Stimulated activated CD4-positive, alpha-beta T cell treated with anti-CD3 and anti-CD28 coated beads, Interleukin-15, amount 100 ng/mL, for 24 hours (primary cell): ENCODE measurements at regions not wholly inside any gene's neighbourhood (a gene's known extent, or its start where the extent isn't known, plus 50 kb on each side); places are given as distances from the start of the nearest gene placed in this dataset.
"Not testable (repeated sequence)": the region's sequence is repeated elsewhere in the genome, so short reads cannot be mapped to it uniquely, and the experiment has no call there.

Source experiments
- DNase-seq: peaks from one replicate; pipeline ENCODE4 v3.0.0-alpha.2; 2020

DNA sequence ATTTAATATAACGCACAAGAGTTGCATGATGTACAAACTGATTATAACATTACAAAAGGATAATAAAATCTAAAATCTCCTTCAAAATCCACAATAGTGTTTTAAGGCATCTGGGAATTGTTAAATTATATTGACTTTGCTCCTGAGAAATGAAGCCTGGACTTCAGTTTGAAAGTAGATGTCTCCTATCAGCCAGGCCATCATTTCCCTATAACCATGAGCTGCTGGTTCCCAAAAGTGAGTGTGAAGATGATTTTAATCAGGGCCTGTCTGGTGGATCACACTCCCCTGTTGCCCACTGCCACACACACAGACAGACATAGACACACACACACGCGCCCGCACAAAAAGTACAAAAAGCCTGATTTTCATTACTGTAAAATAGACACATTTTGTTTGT lies 480.7 kb downstream of the RPS29 start:
- DNase-seq, result no peak

DNA sequence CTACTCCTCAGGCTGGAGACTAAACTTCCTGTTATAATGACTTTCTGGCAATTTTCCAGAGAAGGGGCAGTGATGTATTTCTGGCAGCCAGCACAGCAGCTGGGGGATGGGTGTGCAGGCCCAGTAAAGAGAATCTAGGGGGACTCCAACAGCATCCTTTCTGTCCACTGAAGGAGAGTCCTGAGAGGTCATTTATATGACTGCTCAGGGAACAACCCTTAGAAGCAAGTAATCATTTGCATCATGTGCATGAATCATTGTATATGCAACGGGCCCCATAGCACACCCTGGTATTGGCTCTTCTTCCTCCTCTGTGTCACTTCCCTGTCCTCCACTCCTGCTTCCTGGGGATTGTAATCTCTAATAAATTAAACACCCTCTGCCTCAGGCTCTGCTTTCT lies 493.8 kb downstream of the RPS29 start:
- DNase-seq, result no peak

DNA sequence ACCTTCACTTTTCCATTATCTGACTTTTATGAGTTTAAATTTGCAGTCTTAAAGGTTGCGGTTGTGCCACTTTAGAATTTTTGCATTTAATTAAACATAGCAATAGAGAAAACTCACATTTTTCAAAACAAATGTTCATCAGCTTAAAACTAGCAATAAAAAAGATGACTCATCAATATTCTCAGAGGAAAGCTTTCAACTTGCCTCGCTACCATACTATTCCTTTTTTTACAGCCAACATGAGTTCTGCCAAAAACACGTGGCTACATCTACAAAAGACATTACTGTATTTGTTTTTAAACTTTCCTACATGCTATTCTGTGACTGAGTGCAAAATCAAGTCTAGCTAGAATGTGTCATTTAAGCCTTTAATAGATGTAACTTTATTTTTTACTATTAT lies 497.1 kb downstream of the RPS29 start:
- DNase-seq, result no peak

DNA sequence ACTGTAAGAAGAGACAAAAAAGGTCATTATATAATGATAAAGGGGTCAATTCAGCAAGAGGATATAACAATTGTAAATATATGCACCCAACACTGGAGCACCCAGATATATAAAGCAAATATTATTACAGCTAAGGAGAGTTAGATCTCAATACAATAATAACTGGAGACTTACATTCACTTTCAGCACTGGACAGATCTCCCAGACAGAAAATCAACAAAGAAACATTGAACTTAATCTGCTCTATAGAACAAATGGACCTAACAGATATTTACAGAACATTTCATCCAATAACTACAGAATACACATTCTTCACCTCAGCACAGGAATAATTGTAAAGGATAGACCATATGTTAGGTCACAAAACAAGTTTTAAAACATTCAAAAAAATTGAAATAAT lies 512.9 kb downstream of the RPS29 start:
- not testable (repeated sequence) for DNase-seq

DNA sequence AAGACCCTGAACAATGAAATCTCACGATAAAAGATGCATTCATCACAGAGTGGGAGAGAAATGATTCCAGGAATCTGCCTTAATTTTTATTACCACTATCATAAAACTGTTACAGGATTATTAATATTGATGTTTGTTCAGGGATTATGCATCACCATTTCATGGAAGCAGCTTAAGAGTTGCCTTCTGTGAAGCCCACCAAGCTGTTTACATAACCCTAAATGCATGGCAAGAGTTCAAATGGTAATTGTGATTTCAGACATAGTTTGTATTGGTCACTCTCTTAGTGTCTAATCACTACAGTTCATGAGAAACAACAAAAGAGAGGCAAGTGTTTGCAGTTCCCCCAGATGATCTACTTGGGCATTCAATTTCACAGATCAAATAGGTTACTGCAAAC lies 527.7 kb downstream of the RPS29 start:
- no peak for DNase-seq

DNA sequence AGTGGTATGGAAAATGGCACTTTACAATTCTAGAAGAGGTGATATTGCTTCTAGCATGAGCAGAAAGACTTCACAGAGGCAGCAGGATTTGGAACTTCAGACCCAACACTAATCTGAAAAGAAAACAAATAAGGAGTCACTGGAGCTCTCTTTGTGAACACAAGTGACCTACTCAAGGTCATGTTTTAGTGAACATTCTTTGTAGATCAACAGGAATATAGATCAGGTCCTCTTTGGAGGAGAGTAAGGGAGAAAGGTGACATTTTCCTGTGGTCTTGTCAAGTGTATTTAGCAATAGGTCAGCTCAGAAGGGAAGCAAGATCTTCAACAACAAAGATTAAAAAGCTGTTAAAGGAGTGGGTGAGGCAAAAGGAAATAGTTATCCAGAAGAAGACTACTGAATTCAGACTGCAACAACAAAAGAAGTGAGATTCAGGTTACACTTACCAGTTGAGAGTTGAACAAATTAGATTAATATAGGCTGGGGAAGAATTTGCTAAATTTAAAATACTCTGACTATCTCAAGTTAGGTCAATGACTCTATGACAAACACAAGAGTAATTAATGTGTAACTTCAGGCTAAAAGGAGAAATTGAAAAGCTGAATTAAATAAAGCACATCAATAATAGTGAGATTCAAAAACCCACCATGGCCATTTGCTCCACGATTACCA lies 528.2 kb downstream of the RPS29 start:
- DNase-seq, result no peak

DNA sequence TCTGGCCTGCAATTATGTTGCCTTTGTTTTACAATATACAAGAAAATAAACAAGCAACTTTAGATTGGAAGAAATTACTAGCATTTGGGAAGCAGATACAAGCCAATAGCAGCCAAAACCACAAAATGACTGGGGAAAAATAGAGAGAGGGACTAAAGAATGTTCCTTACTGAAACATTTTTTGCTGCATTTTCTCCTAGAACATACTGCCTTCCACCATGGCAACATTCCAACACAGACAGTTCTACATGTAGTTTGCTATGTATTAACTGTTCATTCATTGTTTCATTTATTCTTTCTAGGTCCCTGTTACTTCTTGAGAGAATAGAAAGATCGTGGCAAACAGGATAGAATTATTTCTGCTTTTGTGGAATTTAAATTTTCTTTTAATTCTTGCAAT lies 530.2 kb downstream of the RPS29 start:
- DNase-seq, result no peak

DNA sequence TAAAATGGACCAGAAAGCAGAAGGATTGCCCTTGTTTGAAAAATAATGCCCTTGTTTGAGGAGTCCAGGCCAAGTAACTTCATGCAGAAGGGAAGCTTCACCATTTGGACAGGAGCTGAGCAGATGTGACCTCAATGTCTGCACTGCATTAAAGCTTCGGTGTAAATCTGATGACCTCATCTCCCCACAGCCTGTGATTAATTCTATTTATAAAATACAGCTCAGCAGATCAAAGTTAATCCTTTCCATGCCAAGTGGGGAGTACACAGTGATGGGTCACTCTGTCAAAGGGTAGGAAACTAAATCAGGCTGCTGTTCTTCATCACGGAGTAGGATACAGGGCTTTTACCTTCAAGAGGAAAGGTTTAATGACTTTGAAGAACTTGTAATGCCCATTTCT lies 533.7 kb downstream of the RPS29 start:
- DNase-seq, result no peak

DNA sequence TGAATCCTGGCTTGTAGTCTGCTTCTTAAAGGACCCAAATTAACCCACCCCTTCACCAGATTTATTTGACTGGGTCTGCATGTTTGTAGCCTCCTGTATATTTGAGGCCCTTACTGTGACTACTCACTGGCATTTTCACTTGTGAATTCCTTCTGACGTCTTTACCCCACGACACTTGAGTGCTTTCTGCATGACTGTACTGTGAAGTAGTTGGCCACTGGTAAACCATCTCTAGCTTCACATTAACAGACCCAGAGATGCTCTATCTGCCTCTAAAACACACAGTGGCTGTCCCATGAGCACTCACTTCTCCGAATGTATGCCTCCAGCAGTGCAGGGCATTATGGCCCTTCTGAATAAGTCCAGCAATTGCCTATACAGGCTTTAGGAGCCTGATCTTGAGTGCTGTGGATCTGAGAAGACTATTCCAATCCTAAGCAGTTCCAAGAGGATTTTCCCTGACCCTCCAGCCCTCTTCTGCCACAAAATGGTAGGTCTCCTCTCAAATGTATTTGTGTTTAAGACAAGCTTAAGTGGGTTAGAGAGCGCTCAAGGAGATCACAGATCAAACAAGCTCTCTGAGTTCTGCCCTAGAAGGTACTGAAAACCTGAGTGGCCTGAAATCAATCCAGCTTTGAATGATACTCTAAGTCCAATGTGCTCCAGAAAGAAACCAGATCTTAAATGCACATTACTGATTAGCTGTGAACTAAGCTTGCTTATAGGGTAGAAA lies 534.7 kb downstream of the RPS29 start:
- no peak for DNase-seq

DNA sequence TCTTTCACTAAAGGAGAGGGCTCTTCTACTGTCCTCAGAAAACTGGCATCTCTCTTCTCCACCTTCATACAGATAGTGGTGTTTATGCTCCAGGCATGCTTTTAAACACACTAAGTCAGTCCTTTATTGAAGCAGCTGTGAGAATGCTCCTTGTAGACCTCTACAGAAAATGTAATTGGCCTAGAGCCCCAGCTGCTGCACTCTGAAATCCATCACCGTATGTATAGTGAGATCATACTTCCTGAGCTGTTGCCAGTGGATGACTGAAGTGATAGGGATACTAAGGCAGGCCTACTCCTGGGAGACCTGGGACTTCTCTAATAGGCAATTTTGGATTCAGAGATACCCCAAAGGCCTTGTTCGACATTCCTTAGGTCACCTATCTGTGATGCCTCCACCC lies 535.4 kb downstream of the RPS29 start:
- DNase-seq, result no peak

DNA sequence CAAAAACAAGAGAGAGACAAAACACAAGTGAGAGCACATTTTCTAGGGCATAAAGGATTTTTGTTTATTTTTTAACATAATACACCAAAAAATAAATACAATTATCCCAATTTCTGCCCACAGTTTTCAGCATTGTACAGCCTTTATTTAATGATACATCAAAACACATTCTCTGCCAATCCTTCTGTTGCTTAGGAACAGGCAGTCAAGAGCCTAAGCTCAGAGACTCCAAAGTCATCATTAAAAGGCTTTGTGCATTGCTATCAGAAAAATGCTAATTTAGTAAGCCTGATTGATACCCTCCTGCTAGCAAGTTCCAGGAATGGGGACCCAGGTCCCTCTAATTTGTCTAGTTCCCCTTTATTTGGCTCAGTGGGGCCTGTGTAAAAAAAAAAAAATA lies 536.5 kb downstream of the RPS29 start:
- no peak for DNase-seq

DNA sequence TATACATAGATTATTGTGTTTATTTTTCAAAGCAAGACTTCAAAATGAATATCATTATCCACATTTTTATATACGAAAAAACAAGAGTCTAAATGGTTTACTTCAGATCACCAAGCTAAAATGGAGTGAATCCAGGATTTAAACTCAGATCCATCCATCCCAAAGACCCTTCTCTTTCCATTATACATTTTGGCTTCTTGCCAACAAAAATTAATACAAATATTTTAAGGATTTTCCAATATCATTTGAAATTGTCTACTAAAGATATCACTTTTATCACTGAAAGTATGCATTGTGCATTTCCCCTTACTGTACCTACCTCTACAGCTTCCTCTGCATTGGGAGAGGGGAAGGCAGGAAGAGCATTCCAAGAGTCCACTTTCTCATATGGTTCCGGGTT lies 541.2 kb downstream of the RPS29 start:
- DNase-seq, result no peak

DNA sequence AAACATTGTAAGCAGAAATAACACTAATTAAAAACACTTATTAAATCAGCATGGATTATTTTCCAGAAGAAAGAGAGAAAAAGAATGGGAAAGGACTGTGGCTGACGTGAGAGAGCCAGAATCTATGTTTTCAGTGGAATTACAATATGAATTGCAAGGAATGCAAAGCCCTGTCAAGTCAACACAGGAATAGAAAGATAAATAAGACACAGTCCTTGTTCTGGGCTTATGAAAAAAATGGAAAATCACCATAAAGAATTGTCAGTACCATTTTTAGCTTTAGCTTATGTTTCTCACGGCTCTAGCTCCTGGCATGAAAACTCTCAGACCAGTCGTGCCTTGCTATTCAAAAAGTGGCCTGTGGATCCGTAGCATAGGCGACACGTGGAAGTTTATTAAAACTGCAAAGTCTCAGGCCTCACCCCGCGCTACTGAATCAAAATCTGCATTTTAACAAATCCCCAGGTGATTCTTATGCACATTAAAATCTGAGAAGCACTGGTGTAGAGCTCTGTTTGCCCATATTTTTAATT lies 549.1 kb downstream of the RPS29 start:
- DNase-seq, result no peak

DNA sequence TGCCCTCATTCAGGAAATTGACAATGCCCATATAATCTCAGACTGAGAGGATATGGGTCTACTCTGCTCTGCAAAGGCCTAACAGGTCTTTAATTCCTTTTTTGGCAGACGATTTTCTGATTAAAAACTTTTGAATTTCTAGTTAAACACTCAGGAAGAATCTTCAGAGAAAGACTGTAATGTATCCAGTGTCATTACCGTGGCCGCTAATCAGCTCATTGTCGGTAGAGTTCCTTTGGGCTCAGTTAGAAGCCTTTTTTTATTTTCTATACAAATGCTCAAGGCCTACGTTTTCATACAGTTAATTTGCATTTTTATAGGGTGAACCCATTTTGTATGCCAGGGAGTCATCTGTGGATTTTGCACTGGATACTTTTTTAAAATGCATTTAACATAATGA lies 549.9 kb downstream of the RPS29 start:
- DNase-seq, result no peak

DNA sequence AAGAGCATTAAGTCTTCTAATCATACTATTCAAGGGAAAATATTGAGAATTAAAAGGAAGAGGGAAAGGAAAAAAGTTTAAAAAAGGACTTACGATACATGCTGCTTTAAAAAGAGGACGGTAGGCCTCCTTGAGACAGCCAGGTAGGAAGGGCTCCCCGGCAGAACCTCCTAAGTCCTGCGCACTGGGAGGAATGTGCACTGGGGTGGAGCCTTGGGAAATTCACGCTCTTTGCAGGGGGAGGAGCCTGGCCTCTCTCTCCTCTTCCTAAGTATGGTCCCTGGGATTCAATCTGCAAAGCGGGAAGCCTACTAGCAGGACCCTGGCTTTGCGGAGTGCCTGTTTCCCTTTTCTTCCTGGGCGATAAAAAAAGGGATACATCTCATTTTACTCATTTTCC lies 553.0 kb downstream of the RPS29 start:
- DNase-seq, result no peak

DNA sequence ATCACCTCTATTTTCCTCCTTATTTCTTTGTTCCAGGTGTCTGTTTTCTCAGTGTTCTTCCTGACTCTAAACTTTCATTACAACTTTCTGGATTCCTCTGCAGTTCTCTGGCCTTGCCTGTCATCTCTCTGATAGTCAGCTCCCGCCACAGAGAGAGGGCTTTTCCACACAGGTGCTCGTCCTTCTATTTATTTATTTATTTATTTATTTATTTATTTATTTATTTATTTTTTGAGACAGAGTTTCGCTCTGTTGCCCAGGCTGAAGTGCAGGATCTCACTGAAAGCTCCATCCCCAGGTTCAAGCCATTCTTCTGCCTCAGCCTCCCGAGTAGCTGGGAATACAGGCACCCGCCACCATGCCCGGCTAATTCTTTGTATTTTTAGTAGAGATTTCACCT lies 554.5 kb downstream of the RPS29 start:
- DNase-seq, result not testable (repeated sequence)

DNA sequence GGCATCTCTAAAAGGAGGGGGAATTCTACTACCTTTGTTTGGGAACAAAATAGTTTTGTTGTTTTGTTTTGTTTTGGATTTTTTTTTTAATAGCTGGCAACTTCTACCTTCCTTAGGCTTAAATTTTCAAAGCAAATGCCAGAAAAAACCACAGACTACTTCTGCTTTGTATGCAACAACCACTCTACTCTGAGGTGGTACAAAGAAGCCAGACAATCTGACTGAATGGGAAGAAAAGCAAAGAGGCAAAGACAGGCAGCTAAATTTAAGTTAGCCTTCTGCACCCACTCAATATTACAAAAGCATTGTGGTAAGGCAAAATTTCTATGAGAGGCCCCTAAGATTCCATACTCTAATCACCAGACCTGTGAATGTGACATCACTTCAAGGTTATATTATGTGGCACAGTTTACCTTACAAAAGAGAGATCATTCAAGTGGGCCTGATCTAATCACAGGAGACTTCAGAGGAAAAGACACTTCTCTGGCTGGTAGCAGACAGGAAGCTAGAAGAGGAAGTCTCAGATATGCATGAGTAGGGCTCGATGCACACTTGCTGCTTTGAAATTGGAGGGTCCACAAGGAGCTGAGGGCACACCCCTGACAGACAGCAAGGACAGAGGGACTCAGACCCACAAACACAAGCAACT lies 566.6 kb downstream of the RPS29 start:
- no peak for DNase-seq

DNA sequence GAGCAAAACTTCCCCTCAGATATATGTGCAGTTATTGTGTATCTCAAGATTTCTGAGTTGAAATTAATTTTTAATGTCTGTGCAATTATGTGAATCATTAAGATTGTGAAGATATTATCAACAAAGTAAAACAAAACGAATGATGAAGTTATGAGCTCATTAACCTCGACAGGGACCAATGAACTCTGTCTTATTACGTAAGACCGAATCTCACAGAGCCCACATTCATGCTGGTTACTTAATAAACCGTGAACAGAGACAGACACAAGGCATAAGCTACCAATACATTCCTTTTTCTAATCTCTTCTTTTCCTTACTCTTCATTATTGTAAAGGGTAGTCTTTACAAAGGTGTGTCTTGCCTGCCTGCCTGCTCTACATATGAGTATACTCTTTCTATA lies 568.7 kb downstream of the RPS29 start:
- no peak for DNase-seq

DNA sequence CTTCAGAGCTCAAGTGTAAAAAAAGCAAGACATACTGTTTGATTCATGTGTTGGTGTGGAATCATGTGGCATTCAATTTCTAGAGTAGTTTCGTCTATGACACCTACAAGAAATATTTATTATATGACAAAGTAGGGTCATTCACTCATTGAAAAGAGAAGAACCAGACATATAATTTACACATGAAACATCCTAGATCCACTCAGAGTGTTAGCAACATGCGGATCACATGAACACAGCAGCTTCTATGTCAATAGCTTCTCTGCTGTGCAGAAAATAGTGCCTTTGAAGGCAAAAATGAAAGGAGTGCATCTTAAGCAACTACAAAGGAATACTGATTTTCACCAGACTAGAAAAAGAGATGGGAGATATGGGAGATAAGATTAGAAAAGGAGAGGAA lies 569.8 kb downstream of the RPS29 start:
- DNase-seq, result no peak

DNA sequence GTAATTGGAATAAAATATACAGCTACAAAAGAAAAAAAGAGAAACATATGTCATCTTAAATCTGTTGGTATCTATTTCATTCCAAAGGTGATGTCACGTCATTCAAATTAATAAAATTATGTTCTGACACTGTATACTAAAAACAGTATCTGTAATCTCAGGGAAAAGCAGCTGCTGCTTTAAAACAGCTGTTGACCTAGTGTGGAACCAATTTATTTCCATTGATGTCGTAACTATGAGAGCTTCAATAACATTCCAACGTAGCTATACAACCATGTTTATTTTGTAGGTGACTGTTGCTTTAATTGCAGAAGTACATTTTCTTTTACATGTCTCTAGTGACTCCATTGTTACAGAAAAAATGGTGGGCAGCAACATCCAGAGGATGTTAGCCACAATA lies 571.7 kb downstream of the RPS29 start:
- no peak for DNase-seq

DNA sequence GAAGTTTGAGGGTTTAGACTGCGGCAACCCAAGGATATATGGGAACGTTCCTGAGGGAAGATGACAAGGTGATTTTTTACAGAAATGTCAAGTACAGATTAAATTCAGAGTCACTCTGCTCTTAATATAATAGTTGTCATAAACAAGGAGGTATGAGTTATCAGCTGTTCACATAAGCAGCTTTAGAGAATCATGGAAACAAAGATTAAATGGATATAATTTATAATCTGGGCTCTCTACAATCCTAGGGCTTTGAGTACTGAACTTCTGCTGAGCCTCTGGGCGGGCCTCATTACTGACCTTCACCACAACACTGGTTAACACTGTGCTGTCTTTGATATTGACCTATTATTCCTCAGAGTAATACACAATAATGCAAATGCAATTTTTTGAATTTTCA lies 577.8 kb downstream of the RPS29 start:
- no peak for DNase-seq

DNA sequence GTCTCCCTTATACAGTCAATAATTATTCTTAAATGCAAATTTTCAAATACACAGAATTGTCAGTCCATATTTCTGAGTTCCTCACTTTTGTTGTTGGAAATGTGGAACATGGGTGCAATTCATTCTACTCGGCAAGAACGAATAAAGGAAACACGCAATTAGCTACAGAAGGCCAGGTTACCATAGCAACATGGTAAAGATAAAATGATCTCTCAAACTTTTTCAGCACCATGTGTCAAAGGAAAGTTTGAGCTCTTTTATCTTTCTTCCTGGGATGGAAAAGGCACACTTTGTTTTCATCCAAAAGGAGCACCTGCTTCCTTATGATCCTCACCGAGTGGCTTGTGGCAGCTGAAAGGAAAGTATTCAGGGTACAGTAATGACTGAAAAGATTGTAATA lies 595.0 kb downstream of the RPS29 start:
- no peak for DNase-seq

DNA sequence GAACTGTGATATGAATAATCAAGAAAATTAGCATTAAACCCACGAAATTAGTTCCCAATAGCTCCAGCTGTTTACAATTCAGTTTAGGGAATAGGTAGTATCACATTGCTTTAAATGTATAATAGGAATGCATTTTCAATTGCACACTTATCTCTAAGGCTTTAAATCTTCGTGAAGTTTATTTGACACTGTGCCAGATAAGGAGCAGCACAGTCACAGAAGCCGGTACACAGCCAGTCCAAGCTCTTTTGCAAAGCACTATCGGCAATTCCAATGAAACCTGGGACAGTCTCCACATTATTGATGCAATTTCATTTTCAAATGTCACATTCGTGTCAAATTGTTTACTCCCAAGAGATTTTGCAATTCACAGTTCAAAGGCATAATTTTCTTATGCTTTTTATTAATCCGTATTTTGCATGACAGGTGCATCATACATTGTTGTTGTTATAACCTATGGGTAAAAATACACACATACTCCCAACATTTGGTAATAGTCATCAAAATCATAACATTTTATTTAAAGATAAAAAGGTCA lies 602.8 kb downstream of the RPS29 start:
- DNase-seq, result no peak

DNA sequence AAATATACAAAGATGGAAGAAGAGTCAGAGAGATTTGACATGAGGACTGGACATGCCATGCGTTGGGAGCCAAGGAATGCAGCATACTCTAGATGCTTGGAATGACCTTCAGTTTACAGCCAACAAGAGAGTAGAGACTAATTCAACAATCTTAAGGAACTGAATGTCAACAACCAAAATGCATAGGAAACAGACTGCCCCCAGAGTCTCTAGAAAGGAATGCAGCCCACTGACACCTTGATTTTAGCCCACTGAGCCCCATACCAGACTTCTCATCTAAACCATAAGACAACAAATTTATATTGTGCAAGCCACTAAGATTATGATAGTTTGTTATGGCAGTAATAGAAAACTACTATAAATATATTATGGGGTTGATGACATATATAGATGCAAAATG lies 611.2 kb downstream of the RPS29 start:
- DNase-seq, result no peak
